Prostate gland (tissue), 2 donors: ENCODE measurements at regions not wholly inside any gene's neighbourhood (a gene's known extent, or its start where the extent isn't known, plus 50 kb on each side); places are given as distances from the start of the nearest gene placed in this dataset.
"Not testable (repeated sequence)": the region's sequence is repeated elsewhere in the genome, so short reads cannot be mapped to it uniquely, and the experiment has no call there.

Experiments
- DNase-seq: peaks from one replicate; pipeline ENCODE4 v3.0.0-alpha.2; 2019; ENCODE audit warnings: low spot score
- H3K27ac ChIP-seq, 2 donors: fragments of 200-600 bp; sonication (generic); 2 replicates each; pipeline ENCODE4 v1.5.1; 2017 to 2019
- H3K27me3 ChIP-seq: fragments of 200-600 bp; sonication (generic); replicated peaks from 2 replicates; pipeline ENCODE4 v1.5.1; 2019; ENCODE audit not compliant: insufficient read depth
- H3K36me3 ChIP-seq, 2 donors: fragments of 200-600 bp; sonication (generic); 1 replicate in 1 of 2; 2 replicates in 1 of 2; pipeline versions ENCODE4 v1.5.1 to v1.8.1; 2017 to 2019
- H3K4me1 ChIP-seq: fragments of 200-600 bp; sonication (generic); replicated peaks from 2 replicates; pipeline ENCODE4 v1.5.1; 2019
- H3K4me3 ChIP-seq, 2 donors: fragments of 200-600 bp; sonication (generic); 2 replicates each; pipeline ENCODE4 v1.5.1; 2017 to 2019
- H3K9me3 ChIP-seq: fragments of 200-600 bp; sonication (generic); 2 replicates; pipeline ENCODE4 v1.5.1; 2017
- POLR2A ChIP-seq: fragments of 450-650 bp; IDR thresholded peaks from one replicate; pipeline ENCODE4 v1.6.1; 2016; ENCODE audit warnings: antibody characterized with exemption, mild to moderate bottlenecking
- POLR2AphosphoS5 ChIP-seq: sonication (generic); formaldehyde crosslinking; IDR thresholded peaks from one replicate; pipeline ENCODE4 v1.6.1; 2017; ENCODE audit warnings: antibody characterized with exemption
- WGBS: methylation state at CpG from one replicate; pipeline ENCODE4 v1.1.5; 2018; 5-methylcytosine and 5-hydroxymethylcytosine counted together
- intact Hi-C: fragments of 100-400 bp; cut with DNase I; formaldehyde crosslinking; loops from one replicate; pipeline ENCODE4 v1.14.2; 2022
- TF ChIP-seq, protein P1 (sequence below), 4 experiments: fragments of 200-600 bp in 2 of 4; fragments of 450-650 bp in 2 of 4; sonication (generic) in 2 of 4; IDR thresholded peaks; 1 replicate in 3 of 4; 2 replicates in 1 of 4; pipeline ENCODE4 v1.5.1; 2016 to 2019; ENCODE audit warnings: antibody characterized with exemption in 4 of 4, mild to moderate bottlenecking in 2 of 4, moderate library complexity in 2 of 4

DNA sequence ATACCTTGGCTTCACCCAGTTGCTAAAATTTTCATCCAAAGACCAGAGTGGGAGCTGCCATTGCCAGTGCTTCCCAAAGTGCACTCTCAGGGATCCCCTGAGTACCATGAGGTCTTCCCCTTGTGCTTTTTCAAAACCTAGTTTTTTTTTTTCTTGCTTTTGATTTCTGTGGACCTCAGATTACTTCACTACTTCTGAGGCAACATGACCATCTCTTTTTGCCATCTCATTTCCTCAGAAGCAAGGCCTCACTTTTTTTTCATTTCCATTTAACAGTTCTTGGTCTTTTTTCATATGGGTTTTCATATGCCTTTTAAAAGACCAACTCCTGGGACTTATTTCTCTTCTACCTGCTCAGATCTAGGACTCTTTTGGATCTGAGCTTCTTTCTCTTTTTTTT is 64.1 kb upstream of the MMS22L start:
- intact Hi-C loops: no loop called here
- H3K27me3 ChIP-seq: no peaks in the 10 kb centered on the region
- H3K4me1 ChIP-seq: no peaks in the 10 kb centered on the region
- H3K36me3 ChIP-seq: no peaks in the 10 kb centered on the region
- no peak overlapping the region for H3K27ac ChIP-seq
- DNase-seq: no peak
- TF ChIP-seq, protein P1, sequence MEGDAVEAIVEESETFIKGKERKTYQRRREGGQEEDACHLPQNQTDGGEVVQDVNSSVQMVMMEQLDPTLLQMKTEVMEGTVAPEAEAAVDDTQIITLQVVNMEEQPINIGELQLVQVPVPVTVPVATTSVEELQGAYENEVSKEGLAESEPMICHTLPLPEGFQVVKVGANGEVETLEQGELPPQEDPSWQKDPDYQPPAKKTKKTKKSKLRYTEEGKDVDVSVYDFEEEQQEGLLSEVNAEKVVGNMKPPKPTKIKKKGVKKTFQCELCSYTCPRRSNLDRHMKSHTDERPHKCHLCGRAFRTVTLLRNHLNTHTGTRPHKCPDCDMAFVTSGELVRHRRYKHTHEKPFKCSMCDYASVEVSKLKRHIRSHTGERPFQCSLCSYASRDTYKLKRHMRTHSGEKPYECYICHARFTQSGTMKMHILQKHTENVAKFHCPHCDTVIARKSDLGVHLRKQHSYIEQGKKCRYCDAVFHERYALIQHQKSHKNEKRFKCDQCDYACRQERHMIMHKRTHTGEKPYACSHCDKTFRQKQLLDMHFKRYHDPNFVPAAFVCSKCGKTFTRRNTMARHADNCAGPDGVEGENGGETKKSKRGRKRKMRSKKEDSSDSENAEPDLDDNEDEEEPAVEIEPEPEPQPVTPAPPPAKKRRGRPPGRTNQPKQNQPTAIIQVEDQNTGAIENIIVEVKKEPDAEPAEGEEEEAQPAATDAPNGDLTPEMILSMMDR (IDR thresholded peaks at IDR 0.05): no peak
- TF ChIP-seq POLR2AphosphoS5: no peak
- no peak for TF ChIP-seq POLR2A
- H3K4me3 ChIP-seq: no peak overlapping the region
- H3K9me3 ChIP-seq: no peaks in the 10 kb centered on the region

DNA sequence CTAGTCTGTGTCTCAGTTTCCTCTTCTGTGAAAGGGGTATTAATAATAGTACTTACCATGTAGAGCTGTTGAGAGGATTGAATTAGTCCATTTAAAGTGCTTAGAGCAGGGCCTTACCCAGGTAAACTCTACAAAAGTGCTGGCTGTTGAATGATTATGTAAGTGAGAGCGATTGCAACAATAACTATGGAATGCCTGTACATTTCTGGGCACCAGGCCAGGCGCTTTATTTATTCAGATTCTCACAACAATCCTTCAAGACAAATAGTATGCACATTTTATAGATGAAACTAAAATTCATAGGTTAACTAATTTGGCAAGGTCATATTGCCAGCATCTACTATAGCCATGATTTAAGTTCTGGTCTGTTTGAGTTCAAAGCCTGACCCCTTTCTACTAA is 78.3 kb upstream of the MMS22L start:
- no peaks in the 10 kb centered on the region for H3K9me3 ChIP-seq
- no peak overlapping the region for H3K27ac ChIP-seq
- intact Hi-C loops: no loop called here
- TF ChIP-seq, protein P1 (IDR thresholded peaks at IDR 0.05): no peak
- no peak for TF ChIP-seq POLR2A
- no peak for TF ChIP-seq POLR2AphosphoS5
- H3K4me1 ChIP-seq: no peaks in the 10 kb centered on the region
- 50% methylated on average over 2 of the region's 2 CpGs for WGBS
- no peaks in the 10 kb centered on the region for H3K36me3 ChIP-seq
- no peak overlapping the region for H3K4me3 ChIP-seq
- H3K27me3 ChIP-seq: no peaks in the 10 kb centered on the region
- DNase-seq: no peak

DNA sequence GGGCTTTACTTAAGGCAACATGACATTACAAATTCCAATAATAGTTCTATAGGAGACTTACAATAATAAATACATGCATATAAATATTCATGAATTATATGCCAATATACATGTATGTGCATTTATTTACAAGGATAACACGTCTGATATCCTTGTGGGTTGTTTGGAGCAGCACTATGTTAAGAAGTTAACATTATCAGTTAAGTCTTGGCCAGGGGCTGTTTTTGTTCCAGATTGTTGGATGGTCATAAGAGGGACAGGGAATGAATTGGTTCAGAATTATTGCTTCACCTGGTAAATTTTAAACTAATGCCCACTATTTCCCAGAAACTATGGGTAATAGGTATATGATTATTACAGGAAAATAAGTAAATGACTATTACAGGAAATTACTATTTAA is 81.3 kb upstream of the MMS22L start:
- no peak overlapping the region for H3K27ac ChIP-seq
- no peaks in the 10 kb centered on the region for H3K36me3 ChIP-seq
- no peak for DNase-seq
- intact Hi-C loops: no loop called here
- 59% methylated on average over 1 of the region's 1 CpG for WGBS
- H3K4me1 ChIP-seq: no peaks in the 10 kb centered on the region
- no peaks in the 10 kb centered on the region for H3K27me3 ChIP-seq
- no peaks in the 10 kb centered on the region for H3K9me3 ChIP-seq
- no peak overlapping the region for H3K4me3 ChIP-seq
- TF ChIP-seq POLR2A: no peak
- TF ChIP-seq, protein P1 (IDR thresholded peaks at IDR 0.05): no peak

DNA sequence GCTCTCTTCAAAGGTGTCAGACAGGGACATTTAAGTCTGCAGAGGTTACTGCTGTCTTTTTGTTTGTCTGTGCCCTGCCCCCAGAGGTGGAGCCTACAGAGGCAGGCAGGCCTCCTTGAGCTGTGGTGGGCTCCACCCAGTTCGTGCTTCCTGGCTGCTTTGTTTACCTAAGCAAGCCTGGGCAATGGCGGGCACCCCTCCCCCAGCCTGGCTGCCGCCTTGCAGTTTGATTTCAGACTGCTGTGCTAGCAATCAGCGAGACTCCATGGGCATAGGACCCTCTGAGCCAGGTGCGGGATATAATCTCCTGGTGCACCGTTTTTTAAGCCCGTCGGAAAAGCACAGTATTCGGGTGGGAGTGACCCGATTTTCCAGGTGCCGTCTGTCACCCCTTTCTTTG is 99.1 kb upstream of the MMS22L start:
- H3K9me3 ChIP-seq, H3K27me3 ChIP-seq, H3K4me3 ChIP-seq, H3K4me1 ChIP-seq, intact Hi-C loops, DNase-seq, H3K36me3 ChIP-seq, H3K27ac ChIP-seq: not testable (repeated sequence)
- WGBS: 89% methylated on average over 5 of the region's 11 CpGs

DNA sequence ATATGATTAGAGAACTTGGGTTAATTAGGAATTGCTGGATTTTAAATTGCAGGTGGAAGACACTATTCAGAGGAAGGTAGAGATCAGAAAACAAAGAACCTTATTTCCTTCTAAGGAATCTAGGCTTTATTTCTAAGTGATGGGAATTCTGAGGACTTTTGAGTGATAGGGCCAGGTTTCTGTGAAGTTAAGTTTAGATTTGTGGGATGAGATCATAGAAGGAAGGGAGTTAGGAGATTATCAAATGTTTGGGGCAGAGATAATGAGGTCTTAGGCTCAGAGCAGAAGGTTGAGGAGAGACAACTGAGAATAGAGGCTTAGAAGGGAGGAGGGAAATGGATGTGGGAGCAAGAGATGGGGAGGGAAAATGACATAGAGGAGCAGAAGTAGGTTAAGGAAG is 109.7 kb upstream of the MMS22L start:
- TF ChIP-seq POLR2AphosphoS5 (no peak), POLR2A (no peak)
- TF ChIP-seq, protein P1 (IDR thresholded peaks at IDR 0.05): no peak
- DNase-seq: no peak
- Histone ChIP-seq H3K4me1 (no peaks in the 10 kb centered on the region), H3K27me3 (no peaks in the 10 kb centered on the region), H3K9me3 (no peaks in the 10 kb centered on the region), H3K27ac (no peak overlapping the region), H3K4me3 (no peak overlapping the region), H3K36me3 (no peaks in the 10 kb centered on the region)
- intact Hi-C loops: loop anchor here (5.0 kb wide), 1 partner anchor 200 kb away; no protein-coding TSS in a partner anchor
